ENCODE measurements at regions not wholly inside any gene's neighbourhood (a gene's known extent, or its start where the extent isn't known, plus 50 kb on each side); places are given as distances from the start of the nearest gene placed in this dataset.

- DNase-seq (ENCODE audit: low read depth), result no peak
Observed at GRCh38 chr13:29925457-29926097, 75.2 kb upstream of the UBL3 start.

- DNase-seq (ENCODE audit: low read depth), result no peak
Observed at GRCh38 chr13:29924482-29925350, 74.3 kb upstream of the UBL3 start.

- peak; percentile 38 for DNase-seq (ENCODE audit: low read depth)
Observed at GRCh38 chr13:29923554-29924481, 73.4 kb upstream of the UBL3 start.

GRCh38 chr13:29922896-29923295 lies 72.5 kb upstream of the UBL3 start:
- DNase-seq (ENCODE audit: low read depth), result no peak

GRCh38 chr13:29922281-29922821 lies 71.9 kb upstream of the UBL3 start:
- no peak for DNase-seq (ENCODE audit: low read depth)

- no peak for DNase-seq (ENCODE audit: low read depth)
Observed at GRCh38 chr13:29921542-29921941, 71.1 kb upstream of the UBL3 start.

GRCh38 chr13:29920025-29920643 lies 69.7 kb upstream of the UBL3 start:
- DNase-seq (ENCODE audit: low read depth), result no peak

GRCh38 chr13:29918845-29919244 lies 68.4 kb upstream of the UBL3 start:
- DNase-seq (ENCODE audit: low read depth), result no peak

GRCh38 chr13:29917650-29918049 lies 67.2 kb upstream of the UBL3 start:
- DNase-seq (ENCODE audit: low read depth), result no peak

GRCh38 chr13:29914581-29914980 lies 64.2 kb upstream of the UBL3 start:
- DNase-seq (ENCODE audit: low read depth), result no peak

- no peak for DNase-seq (ENCODE audit: low read depth)
Observed at GRCh38 chr13:29911781-29912418, 61.5 kb upstream of the UBL3 start.

GRCh38 chr13:29909975-29910674 lies 59.7 kb upstream of the UBL3 start:
- no peak for DNase-seq (ENCODE audit: low read depth)

GRCh38 chr13:29909081-29909730 lies 58.8 kb upstream of the UBL3 start:
- DNase-seq (ENCODE audit: low read depth), result no peak

GRCh38 chr13:29908416-29909080 lies 58.1 kb upstream of the UBL3 start:
- DNase-seq (ENCODE audit: low read depth), result no peak

- DNase-seq (ENCODE audit: low read depth), result no peak
Observed at GRCh38 chr13:29907670-29908069, 57.3 kb upstream of the UBL3 start.

- DNase-seq (ENCODE audit: low read depth), result no peak
Observed at GRCh38 chr13:29906432-29907011, 56.1 kb upstream of the UBL3 start.

- DNase-seq (ENCODE audit: low read depth), result no peak
Observed at GRCh38 chr13:29905845-29906244, 55.4 kb upstream of the UBL3 start.

- DNase-seq (ENCODE audit: low read depth), result no peak
Observed at GRCh38 chr13:29903996-29904395, 53.6 kb upstream of the UBL3 start.

GRCh38 chr13:29903543-29903942 lies 53.1 kb upstream of the UBL3 start:
- DNase-seq (ENCODE audit: low read depth), result no peak
